ENCODE measurements at regions not wholly inside any gene's neighbourhood (a gene's known extent, or its start where the extent isn't known, plus 50 kb on each side); places are given as distances from the start of the nearest gene placed in this dataset.

GRCh38 chr1:55712148-55712547, 497.0 kb upstream of the USP24 start:
- TF ChIP-seq POLR2A (IDR thresholded peaks at IDR 0.05; ENCODE audit: control extremely low read depth in 1 of 2, low read depth in 2 of 2, low read length in 2 of 2) (no peak), CTCF (IDR thresholded peaks at IDR 0.05; ENCODE audit: control extremely low read depth in 1 of 3, insufficient read depth in 1 of 3, low read depth in 1 of 3, low read length in 3 of 3) (no peak), BACH1 (IDR thresholded peaks at IDR 0.05; ENCODE audit: low read length) (no peak), RAD21 (IDR thresholded peaks at IDR 0.05 in 1 of 2, conservative IDR thresholded peaks at IDR 0.05 in 1 of 2; ENCODE audit: low read depth in 2 of 2, low read length in 2 of 2) (no peak), CREB1 (IDR thresholded peaks at IDR 0.05) (no peak), CEBPB (IDR thresholded peaks at IDR 0.05; ENCODE audit: low read depth, low read length) (no peak), EZH2 (IDR thresholded peaks at IDR 0.05; ENCODE audit: low read depth, low read length, severe bottlenecking) (no peak)
